HG02852 (cell line): ENCODE measurements at regions not wholly inside any gene's neighbourhood (a gene's known extent, or its start where the extent isn't known, plus 50 kb on each side); places are given as distances from the start of the nearest gene placed in this dataset.
A peak's percentile ranks its signal among the peaks of the same experiment; 100 is the strongest.
"Not testable (repeated sequence)": the region's sequence is repeated elsewhere in the genome, so short reads cannot be mapped to it uniquely, and the experiment has no call there.

Source experiments
- ATAC-seq: cut with Tn5 transposase; IDR thresholded peaks from one replicate; pipeline ENCODE4 v1.9.1; 2021; ENCODE audit warnings: mild to moderate bottlenecking, moderate library complexity; ENCODE audit not compliant: unreplicated experiment

DNA sequence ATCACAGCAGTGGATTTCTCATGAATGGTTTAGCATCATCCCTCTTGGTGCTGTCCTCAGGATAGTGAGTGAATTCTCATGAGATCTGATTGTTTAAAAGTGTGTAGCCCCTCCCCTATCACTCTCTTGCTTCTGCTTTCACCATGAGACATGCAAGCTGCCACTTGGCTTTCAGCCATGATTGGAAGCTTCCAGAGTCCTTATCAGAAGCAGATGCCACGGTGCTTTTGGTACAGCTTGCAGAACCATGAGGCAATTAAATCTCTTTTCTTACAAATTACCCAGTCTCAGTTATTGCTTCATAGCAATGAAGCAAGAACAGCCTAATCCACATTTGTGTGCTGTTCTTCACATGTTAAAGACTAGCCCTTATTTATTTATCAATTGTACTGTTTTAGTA lies 495.2 kb upstream of the EPHA6 start:
- no peak for ATAC-seq

GRCh38 chr3:96324087-96324486 lies 490.3 kb upstream of the EPHA6 start:
- no peak for ATAC-seq

DNA sequence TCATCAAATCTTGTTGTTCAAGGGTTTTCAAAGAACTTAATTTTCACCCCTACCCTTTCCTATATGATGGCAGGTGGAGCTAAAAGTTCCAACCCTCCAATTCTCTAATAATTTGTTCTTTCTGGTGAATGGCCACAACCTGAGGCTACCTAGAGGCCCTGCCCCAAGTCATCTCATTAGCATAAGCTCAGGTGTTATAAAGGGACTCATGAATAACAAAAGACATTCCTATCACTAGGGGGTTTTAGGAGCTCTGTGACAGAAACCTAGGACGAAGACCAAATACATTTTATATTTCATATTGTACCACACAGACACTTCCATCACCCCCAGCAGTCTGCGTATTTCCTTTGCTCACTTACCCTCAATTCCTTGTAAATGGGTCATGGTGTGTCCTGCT lies 483.6 kb upstream of the EPHA6 start:
- no peak for ATAC-seq

GRCh38 chr3:96331341-96331740 lies 483.1 kb upstream of the EPHA6 start:
- no peak for ATAC-seq

GRCh38 chr3:96334779-96335178 lies 479.6 kb upstream of the EPHA6 start:
- no peak for ATAC-seq

GRCh38 chr3:96347289-96347688 lies 467.1 kb upstream of the EPHA6 start:
- ATAC-seq = no peak

GRCh38 chr3:96351598-96351997 lies 462.8 kb upstream of the EPHA6 start:
- ATAC-seq = not testable (repeated sequence)

DNA sequence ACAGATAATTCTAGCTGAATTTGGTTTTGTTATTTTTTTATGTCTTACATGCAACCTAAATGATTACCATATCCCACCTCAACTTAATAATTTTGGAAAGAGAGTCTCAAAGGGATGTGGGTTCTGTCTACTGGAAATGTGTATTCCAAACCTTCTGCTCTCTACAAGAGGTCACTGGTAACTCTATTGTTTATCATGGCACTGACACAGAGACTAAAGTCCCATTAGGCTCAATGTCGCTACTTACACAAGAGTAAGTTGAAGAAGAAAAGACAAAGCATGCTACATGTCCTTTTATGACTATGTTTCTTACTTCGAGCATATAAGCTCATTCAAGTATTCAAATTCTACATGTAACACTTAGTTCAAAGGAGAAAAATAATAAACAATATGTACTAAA lies 460.3 kb upstream of the EPHA6 start:
- ATAC-seq = no peak

DNA sequence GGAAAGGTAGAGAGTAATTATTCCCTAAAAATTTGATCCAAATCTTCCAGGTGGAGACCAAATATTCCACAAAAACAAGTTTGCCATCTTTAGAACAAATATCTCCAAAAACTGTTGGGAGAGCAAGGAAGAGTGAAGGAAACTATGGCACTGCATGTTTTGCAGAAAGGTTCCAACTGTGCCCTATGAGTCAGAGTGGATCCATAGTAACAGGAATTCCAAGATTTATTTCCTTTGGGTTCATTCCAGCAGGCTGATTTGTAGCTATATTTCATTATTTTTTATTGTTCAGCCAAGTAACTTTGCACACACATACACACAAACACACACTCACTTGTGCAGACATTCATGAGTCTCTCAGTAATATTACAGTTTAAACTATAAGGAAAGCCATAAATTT lies 459.7 kb upstream of the EPHA6 start:
- ATAC-seq = no peak

GRCh38 chr3:96361241-96361640 lies 453.2 kb upstream of the EPHA6 start:
- no peak for ATAC-seq

GRCh38 chr3:96370637-96371036 lies 443.8 kb upstream of the EPHA6 start:
- no peak for ATAC-seq

- ATAC-seq = no peak
Observed at GRCh38 chr3:96410006-96410730, 404.2 kb upstream of the EPHA6 start.

DNA sequence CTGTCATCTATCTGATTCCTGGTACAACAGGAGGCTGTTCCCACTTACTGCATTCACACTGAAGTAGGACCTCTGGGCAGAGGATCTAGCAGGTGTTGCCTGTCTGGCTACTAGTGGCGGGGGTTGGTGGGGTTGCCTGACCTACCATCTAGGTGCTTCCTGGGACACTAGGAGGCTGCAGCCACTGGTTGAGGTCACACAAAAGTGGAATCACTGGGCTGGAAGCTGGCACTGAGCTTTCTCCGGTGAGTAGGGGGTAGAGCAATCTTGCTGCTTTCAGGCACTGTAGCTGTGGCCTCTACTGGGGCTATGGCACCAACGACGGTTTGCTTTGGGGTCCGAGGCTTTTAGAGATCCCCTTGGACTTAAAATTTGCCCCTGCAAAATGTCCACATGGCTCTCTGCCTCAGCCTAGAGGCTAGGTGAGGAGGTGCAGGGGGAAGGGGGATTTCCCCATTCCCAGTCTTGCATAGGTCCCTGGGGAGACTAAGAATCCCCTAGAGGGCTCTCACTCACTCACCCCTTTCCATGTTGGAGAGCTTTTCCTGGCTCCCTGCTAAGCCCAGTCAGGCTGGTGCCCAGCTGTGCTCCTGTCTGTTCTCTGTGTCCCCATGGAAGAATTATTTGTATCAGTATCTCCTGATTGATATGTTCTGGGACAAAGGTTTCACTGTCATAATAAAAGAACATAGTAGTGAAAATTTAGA lies 397.7 kb upstream of the EPHA6 start:
- no peak for ATAC-seq

GRCh38 chr3:96428097-96428496 lies 386.3 kb upstream of the EPHA6 start:
- no peak for ATAC-seq

- ATAC-seq = peak; percentile 65
Observed at GRCh38 chr3:96430079-96430478, 384.3 kb upstream of the EPHA6 start.

DNA sequence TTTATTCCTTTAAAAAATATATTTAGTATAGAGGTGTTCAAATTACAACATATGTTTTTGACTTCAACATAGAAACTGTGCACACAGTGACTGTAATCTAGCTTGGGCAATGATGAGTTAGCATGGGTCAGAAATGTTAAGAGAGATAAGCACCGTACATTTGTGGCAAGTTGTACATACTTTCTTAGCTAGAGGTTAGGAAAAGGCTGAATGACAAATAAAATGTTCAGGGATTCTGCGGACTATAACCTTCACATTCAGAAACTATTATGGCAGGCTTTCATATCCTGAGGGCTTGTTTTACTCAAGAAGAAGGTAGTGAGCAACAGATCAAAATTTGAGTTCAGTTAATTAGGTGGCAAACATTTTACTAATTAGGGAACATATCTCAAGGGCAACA lies 379.7 kb upstream of the EPHA6 start:
- ATAC-seq = no peak

DNA sequence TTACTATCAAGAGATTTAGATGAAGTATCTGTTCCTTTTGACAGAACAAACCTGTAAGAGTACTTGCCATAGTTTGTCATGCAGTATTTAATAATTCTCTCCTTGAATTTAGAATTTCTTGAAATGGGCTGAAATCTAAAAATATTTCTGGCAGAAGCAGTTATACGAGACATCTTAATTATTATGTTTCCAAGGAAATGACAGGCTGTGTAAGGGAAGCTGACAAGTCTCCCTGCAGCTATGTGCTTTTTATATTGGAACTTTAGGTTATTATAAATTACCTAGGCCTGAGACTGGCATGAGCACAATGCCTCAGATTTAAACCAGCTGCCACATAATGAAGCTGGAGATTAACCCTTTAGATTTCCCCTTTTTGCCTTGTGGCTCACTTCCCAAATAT lies 365.0 kb upstream of the EPHA6 start:
- ATAC-seq = no peak

DNA sequence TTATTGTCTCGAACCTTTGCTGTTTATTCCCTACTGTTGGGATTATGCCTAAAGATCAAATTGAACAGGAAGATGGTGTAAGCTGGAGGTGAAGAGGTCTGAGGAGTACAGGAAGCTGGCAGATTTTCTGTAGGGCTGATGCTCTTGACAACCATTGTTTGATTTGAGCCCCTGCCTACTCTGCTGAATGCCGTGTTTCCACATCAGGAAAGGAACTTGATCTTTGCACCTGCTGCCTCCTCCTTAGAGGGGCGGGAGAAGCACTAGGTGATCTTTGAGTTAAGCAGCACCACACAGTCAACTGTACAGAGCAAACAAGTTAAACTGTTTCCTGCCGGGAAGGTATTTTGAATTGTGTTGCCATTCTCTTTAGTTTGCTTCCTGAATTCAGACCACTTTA lies 364.6 kb upstream of the EPHA6 start:
- ATAC-seq = no peak

GRCh38 chr3:96450699-96451098 lies 363.7 kb upstream of the EPHA6 start:
- no peak for ATAC-seq

- no peak for ATAC-seq
Observed at GRCh38 chr3:96465521-96465920, 348.9 kb upstream of the EPHA6 start.

- no peak for ATAC-seq
Observed at GRCh38 chr3:96466441-96466840, 348.0 kb upstream of the EPHA6 start.

DNA sequence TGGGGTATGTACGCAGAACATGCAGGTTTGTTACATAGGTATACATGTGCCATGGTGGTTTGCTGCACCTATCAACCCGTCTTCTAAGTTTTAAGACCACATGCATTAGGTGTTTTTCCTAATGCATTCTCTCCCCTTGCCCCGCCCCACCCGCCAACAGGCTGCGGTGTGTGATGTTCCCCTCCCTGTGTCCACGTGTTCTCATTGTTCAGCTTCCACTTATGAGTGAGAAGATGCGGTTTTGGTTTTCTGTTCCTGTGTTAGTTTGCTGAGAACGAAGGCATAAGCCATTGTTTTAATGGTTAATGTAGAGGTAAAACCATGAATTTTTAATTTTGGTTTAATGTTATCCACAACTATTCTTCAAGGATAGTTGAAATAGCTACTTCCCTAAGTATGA lies 346.8 kb upstream of the EPHA6 start:
- no peak for ATAC-seq

- no peak for ATAC-seq
Observed at GRCh38 chr3:96478496-96478895, 335.9 kb upstream of the EPHA6 start.
